K562 (cell line): ENCODE measurements at regions not wholly inside any gene's neighbourhood (a gene's known extent, or its start where the extent isn't known, plus 50 kb on each side); places are given as distances from the start of the nearest gene placed in this dataset.

Experiments
- ATAC-seq: fragments of 200-7000 bp; cut with Tn5 transposase; 3 replicates; pipeline ENCODE4 v1.9.1; 2020; ENCODE audit warnings: moderate library complexity
- BruUV-seq: library from RNA; stranded (reverse); fragments of 400-500 nt; replicated peaks from 2 replicates; lab custom pipeline; 2021; lab: Mats Ljungman, UMichigan
- CTCF ChIA-PET: fragments of 300-600 bp; formaldehyde crosslinking; extraction: SDS; loops from one replicate; lab custom pipeline; 2021; ENCODE audit warnings: low intra/inter-chr PET ratio; lab: Yijun Ruan, JAX
- POLR2A ChIA-PET: fragments of 300-600, 350-650 bp; sonication (Branson Sonifier 250); formaldehyde crosslinking; extraction: SDS; loops from one replicate; lab custom pipeline; 2021; ENCODE audit warnings: antibody characterized with exemption, inconsistent platforms; lab: Yijun Ruan, JAX
- DNase-seq, 4 experiments: peaks; one replicate each; pipeline versions ENCODE4 v3.0.0 to v3.0.0-alpha.2; 2011 to 2018; ENCODE audit warnings: low spot score in 3 of 4, mixed read lengths in 3 of 4; ENCODE audit errors: extremely low read depth in 1 of 4
- FAIRE-seq: peaks from 2 replicates; lab custom pipeline; 2011; peaks lifted over from hg19 to GRCh38; lab: Jason Lieb, UNC
- H2AFZ ChIP-seq: 2 replicates; pipeline ENCODE4 v1.6.0; 2011; ENCODE audit warnings: low read depth, low read length, control low read depth, inconsistent platforms
- H3K27ac ChIP-seq: fragments of 200-600 bp; 3 replicates; pipeline ENCODE4 v1.8.0; 2011; ENCODE audit warnings: low read depth, mild to moderate bottlenecking, control low read depth, inconsistent platforms, low read length, moderate library complexity, mixed read lengths; ENCODE audit errors: extremely low read depth
- H3K27me3 ChIP-seq, 2 experiments: fragments of 300-600 bp in 1 of 2; 2 replicates in 1 of 2; 3 replicates in 1 of 2; pipeline versions ENCODE4 v1.6.0 to v1.8.0; 2011; ENCODE audit warnings: inconsistent platforms in 2 of 2, low read length in 2 of 2, mild to moderate bottlenecking in 1 of 2, mixed read lengths in 1 of 2, moderate library complexity in 1 of 2; ENCODE audit not compliant: control insufficient read depth in 2 of 2, insufficient read depth in 2 of 2
- H3K36me3 ChIP-seq: fragments of 300-600 bp; 3 replicates; pipeline ENCODE4 v1.8.0; 2011; ENCODE audit warnings: mild to moderate bottlenecking, low read length, inconsistent platforms; ENCODE audit not compliant: control insufficient read depth, insufficient read depth
- H3K4me1 ChIP-seq, 2 experiments: fragments of 200-600 bp in 1 of 2; replicated peaks in 1 of 2; 2 replicates in 1 of 2; 3 replicates in 1 of 2; pipeline versions ENCODE4 v1.5.1 to v1.8.0; 2011; ENCODE audit warnings: inconsistent platforms in 2 of 2, low read length in 2 of 2, mild to moderate bottlenecking in 1 of 2, mixed read lengths in 1 of 2, moderate library complexity in 1 of 2; ENCODE audit not compliant: control insufficient read depth in 2 of 2, insufficient read depth in 2 of 2
- H3K4me2 ChIP-seq: 2 replicates; pipeline ENCODE4 v1.6.1; 2011; ENCODE audit warnings: low read length, control low read depth, inconsistent platforms, mixed read lengths; ENCODE audit not compliant: insufficient read depth
- H3K4me3 ChIP-seq: fragments of 200-600 bp; sonication (generic), shearing (Covaris generic); 2 replicates; pipeline ENCODE4 v1.5.1; 2016; ENCODE audit warnings: control low read depth, inconsistent platforms
- H3K79me2 ChIP-seq: fragments of 200-600 bp; 3 replicates; pipeline ENCODE4 v1.8.0; 2011; ENCODE audit warnings: low read length, inconsistent platforms; ENCODE audit not compliant: control insufficient read depth, insufficient read depth
- H3K9ac ChIP-seq, 2 experiments: 2 replicates each; pipeline versions ENCODE4 v1.6.0 to v1.6.1; 2011; ENCODE audit warnings: low read depth in 2 of 2, low read length in 2 of 2, control low read depth in 1 of 2, inconsistent platforms in 1 of 2, mild to moderate bottlenecking in 1 of 2, mixed read lengths in 1 of 2; ENCODE audit not compliant: insufficient read depth in 1 of 2
- H3K9me1 ChIP-seq: one replicate; pipeline ENCODE4 v1.6.0; 2011; ENCODE audit warnings: inconsistent platforms, mild to moderate bottlenecking, low read length, moderate library complexity; ENCODE audit not compliant: control insufficient read depth, insufficient read depth
- H3K9me3 ChIP-seq: replicated peaks from 2 replicates; pipeline ENCODE4 v1.5.1; 2011; ENCODE audit warnings: low read depth, low read length, inconsistent platforms; ENCODE audit not compliant: control insufficient read depth, insufficient read depth
- H4K20me1 ChIP-seq: replicated peaks from 2 replicates; pipeline ENCODE4 v1.6.1; 2011; ENCODE audit warnings: low read length, inconsistent platforms, mixed read lengths; ENCODE audit not compliant: control insufficient read depth, insufficient read depth
- CCNT2 ChIP-seq: IDR thresholded peaks from 2 replicates; pipeline ENCODE4 v1.6.1; 2011; ENCODE audit warnings: borderline replicate concordance, low read depth, mild to moderate bottlenecking, moderate library complexity, mixed read lengths, low read length; ENCODE audit not compliant: insufficient read length; ENCODE audit errors: extremely low read depth
- TARDBP ChIP-seq: fragments of 450-650 bp; IDR thresholded peaks from 2 replicates; pipeline ENCODE4 v1.6.1; 2016
- ZNF318 ChIP-seq, 2 experiments: fragments of 450-650 bp; IDR thresholded peaks; 2 replicates each; pipeline ENCODE4 v1.6.1; 2016; ENCODE audit warnings: mild to moderate bottlenecking in 2 of 2, borderline replicate concordance in 1 of 2, low read depth in 1 of 2, moderate library complexity in 1 of 2
- WGBS: fragments of 100-300 bp; shearing (Covaris generic); methylation state at CpG from one replicate; pipeline ENCODE4 v1.1.6; 2016; ENCODE audit warnings: low coverage, mixed read lengths; ENCODE audit not compliant: insufficient coverage; ENCODE audit errors: missing lambda C conversion rate; 5-methylcytosine and 5-hydroxymethylcytosine counted together
- in situ Hi-C: fragments of 300-500 bp; cut with MboI; formaldehyde crosslinking; loops from 4 replicates; pipeline ENCODE4 v1.15.0; 2018; ENCODE audit warnings: inconsistent platforms, mixed read lengths
- intact Hi-C: fragments of 100-400 bp; cut with micrococcal nuclease; formaldehyde crosslinking; loops from 2 replicates; pipeline ENCODE4 v1.14.2; 2022

GRCh38 chr14:28482251-28483040 is 284.1 kb upstream of the FOXG1 start:
- H3K36me3 ChIP-seq, result no peaks in the 10 kb centered on the region
- H3K4me2 ChIP-seq, result no peak overlapping the region
- no peak for ATAC-seq
- H3K4me1 ChIP-seq, result no peaks in the 10 kb centered on the region
- no peaks in the 10 kb centered on the region for H3K79me2 ChIP-seq
- ChIA-PET POLR2A (no interaction called here), CTCF (no interaction called here)
- H3K27ac ChIP-seq, result no peak overlapping the region
- no peak overlapping the region for H2AFZ ChIP-seq
- H4K20me1 ChIP-seq, result no peaks in the 10 kb centered on the region
- FAIRE-seq, result no peak
- H3K4me3 ChIP-seq, result no peak overlapping the region
- intact Hi-C loops, result no loop called here
- in situ Hi-C loops, result no loop called here
- 2% methylated on average over 8 of the region's 8 CpGs for WGBS
- no peaks in the 10 kb centered on the region for H3K27me3 ChIP-seq
- no peak for DNase-seq
- TF ChIP-seq ZNF318 (IDR thresholded peaks at IDR 0.05; ENCODE audit: borderline replicate concordance in 1 of 2, low read depth in 1 of 2) (no peak), TARDBP (no peak), CCNT2 (no peak)
- TF ChIP-seq, all 486 proteins: peak for 0
- H3K9me1 ChIP-seq, result no peaks in the 10 kb centered on the region
- BruUV-seq, result no TSS peak
- no peak overlapping the region for H3K9ac ChIP-seq
- H3K9me3 ChIP-seq, result no peaks in the 10 kb centered on the region
